Activated CD8-positive, alpha-beta memory T cell treated with anti-CD3 and anti-CD28 coated beads for 4 hours (primary cell): ENCODE measurements at regions not wholly inside any gene's neighbourhood (a gene's known extent, or its start where the extent isn't known, plus 50 kb on each side); places are given as distances from the start of the nearest gene placed in this dataset.

ENCODE experiments used
- DNase-seq, 2 donors: peaks; one replicate each; pipeline ENCODE4 v3.0.0-alpha.2; 2020; ENCODE audit warnings: low read depth in 2 of 2

DNA sequence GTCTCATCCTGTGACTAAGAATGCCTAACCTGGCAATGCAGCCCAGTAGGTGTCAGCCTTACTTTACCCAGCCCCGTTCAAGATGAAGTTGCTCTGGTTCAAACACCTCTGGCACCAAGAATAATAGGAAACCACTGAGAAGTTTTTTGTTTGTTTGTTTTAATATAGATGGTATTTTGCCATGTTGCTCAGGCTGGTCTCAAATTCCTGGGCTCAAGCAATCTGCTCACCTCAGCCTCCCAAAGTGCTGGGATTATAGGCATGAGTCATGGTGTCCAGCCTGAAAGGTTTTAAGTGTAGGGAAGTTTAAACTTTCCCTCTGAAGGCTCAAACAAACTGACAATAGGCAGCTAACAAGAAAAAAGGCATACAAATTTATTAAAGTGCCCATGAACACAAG, 51.2 kb upstream of the ABCC4 start:
- no peak for DNase-seq

DNA sequence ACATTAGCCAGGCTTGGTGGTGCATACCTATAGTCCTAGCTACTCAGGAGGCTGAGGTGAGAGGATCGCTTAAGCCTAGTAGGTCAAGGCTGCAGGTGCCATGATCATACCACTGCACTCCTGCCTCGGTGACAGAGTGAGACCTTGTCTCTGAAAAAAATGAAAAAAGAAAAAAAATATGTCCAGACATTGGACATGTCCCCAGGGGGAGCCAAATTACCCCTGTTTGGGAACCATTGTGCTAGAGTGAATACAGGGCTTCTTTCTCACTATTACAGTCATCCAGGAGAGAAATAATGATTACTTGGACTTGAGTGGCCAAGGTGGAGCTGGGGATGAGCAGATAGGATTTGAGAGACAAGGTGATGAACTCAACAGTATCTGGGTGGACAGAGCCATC, 52.9 kb upstream of the ABCC4 start:
- DNase-seq = no peak

DNA sequence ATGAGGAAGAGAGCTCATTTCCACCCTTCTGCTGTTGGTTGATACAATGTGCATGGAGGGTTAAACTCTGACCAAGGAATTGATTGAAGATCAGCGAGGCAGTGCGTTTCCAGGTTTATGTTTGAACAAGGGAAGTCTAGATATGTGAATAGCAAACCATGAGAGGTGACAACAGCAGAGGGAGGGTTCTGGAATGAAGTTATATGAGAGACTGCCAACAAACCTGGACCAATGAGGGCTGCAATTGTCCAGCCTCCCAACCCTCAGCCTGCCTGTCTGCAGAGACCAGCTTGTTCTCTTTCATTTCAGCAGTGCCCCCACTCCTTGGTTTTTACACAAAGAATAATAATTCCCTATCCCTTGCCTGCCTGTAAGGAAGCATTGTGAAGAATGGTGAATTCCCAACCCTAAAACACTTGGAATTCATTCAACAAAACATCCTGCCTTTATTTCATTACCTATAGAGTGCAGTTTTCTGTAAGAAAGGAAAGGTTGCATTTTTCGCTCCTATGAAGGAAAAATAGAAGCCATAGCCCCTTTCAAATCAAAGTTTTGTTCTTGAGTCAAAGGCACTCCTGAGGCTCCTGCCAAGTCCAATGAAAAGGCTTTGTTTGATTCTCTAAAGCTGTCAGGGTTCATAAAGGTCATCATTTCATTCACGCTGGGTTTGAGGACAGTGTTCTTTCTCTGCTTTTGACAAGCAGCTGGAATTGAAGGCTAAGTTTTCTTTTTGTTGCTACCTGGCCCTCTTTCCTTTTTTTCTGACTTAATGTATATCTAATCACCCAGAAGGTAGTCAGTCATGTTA, 53.6 kb upstream of the ABCC4 start:
- DNase-seq = no peak

DNA sequence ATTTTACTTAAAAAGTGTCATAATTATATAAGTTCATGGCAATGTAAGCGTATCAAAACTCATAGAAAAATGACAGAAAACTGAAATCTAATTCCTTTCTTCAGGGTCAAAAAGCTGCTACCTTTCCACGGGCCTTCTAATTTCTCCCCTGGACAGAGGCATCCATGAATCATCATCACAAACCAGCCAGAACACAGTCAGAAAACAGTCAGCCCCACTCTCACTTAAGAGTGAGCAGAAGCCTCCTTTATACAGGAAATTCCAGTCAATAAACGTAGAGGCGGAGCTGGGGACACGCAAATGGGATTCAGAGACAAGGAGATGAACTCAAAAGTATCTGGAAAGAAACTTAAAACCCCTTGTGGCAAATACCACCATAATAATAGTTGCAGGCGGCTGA, 54.2 kb upstream of the ABCC4 start:
- no peak for DNase-seq

DNA sequence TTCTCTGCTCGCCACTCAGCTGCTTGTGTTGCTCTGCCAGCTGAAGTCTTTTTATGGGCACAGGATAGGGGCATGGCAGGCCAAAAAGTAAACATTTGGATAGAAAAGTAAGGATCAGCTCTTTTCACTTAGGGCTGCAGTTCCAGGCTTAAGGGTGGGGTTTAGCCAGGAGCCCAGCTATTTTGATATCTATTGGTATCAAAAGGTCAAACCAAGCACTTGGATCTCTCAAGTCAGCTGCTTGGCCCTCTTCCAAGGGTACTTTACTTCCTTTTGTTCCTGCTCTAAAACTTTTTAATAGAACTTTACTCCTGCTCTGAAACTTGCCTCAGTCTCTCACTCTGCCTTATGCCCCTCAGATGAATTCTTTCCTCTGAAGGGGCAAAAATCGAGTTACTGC, 55.7 kb upstream of the ABCC4 start:
- DNase-seq = no peak

DNA sequence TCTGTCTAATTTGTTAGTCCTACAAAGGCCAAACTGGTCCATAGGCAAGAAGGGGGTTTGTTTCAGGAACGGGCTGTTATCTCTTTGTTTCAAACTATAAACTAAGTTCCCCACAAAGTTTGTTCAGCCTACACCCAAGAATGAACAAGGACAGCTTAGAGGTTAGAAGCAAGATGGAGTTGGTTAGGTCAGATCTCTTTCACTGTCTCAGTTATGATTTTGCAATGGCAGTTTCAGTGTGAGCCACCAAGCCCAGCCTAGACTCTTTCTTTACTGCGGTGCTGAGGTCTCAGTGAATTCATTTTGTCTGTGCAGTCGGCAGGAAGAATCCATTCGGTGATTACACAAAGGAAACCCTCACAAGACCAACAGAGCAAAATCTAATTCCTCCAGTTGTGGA, 56.6 kb upstream of the ABCC4 start:
- no peak for DNase-seq

DNA sequence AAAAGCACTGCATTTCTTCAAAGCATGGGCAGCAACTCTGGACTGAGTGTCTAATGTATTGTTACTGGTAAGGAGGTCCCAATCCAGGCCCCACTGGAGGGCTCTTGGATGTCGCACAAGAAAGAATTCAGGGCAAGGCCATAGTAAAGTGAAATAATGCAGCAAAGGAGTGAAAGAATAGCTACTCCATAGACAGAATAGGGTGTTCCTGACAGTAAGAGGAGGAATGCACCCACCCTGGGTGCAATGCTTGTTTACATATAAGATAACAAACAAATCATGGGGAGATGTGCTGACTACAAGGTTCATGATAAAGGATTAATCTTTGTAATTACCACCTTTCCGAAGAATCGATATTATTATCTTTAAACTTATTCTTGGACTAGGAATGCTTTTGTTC, 58.8 kb upstream of the ABCC4 start:
- DNase-seq = no peak

DNA sequence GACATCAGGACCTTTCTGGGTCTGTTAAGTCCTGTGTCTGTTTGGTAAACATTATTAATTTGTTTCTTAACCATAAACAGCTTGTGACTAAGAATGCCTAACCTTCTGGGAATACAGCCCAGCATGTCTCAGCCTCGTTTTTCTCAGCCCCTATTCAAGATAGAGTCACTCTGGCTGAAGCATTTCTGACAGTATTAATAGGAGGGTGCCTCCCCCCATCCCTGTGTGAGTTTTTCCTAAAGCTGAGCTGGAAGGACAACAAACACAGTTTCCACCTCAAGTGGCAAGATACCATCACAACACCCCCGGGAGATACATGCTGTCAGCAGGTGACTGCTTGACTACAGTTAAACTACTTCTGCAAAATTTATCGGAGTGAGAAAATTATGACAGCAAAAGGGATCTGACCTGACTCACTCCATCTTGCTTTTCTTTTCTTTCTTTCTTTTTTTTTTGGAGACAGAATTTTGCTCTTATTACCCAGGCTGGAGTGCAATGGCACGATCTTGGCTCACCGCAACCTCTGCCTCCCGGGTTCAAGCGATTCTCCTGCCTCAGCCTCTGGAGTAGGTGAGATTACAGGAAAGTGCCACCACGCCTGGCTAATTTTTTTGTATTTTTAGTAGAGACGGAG, 59.3 kb upstream of the ABCC4 start:
- no peak for DNase-seq

DNA sequence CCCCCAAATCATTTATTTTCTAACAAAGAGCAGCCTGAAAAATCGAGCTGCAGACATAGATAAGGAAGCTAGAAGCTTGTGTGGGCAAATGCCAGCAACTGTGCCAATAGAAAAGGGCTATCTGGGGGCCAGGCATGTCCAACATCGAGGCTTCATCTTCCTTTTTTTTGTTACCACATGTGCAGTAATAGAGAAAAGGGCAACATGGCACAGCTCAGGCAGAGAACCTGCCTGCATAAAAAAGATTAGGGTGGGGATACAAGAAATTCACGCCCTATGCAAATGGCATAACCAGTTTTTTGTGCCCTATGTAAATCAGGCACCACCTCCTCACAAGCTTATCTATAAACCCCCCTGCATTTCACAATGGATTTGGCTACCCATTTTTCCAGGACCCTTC, 60.4 kb upstream of the ABCC4 start:
- no peak for DNase-seq

DNA sequence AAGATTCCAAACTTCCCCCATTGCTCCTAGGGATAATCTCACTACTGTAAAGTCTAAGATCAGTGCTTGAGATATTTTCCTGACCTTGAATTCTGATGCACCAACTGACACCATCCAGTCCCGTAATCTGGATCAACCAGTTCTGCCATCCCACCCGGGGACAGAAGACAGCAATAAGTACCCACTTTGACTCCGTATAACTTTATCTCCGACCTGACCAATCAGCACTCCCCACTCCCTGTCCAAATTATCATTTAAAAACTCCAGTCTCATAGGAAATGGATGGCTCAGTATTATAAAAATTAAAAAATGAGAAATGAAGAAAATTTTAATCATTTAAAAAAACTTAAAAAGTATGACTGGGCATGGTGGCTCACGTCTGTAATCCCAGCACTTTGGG, 61.4 kb upstream of the ABCC4 start:
- no peak for DNase-seq

DNA sequence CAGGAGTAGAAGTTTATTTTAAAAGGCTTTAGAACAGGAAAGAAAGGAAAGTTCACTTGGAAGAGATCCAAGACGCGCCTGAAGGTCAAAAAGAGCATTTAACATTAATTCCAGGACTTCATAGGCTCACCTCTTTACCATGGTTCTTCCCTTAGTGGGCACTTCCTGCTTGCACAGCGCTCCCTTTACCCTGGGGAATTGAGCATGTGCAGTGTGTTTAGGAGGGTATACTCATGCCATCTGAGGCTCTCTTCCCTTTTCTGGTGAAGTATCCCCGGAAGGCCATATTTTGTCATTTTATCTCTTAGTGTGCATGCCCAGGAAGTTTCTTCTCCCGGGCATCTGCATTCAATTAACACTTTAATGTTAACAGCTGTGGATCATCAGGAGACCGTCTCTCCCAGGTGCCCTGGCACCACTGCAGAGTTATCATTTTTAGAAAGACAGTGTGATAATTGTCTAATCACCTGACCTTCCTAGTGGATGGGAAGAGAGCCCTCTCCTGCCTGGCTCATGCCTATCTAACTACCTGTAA, 66.1 kb upstream of the ABCC4 start:
- no peak for DNase-seq

DNA sequence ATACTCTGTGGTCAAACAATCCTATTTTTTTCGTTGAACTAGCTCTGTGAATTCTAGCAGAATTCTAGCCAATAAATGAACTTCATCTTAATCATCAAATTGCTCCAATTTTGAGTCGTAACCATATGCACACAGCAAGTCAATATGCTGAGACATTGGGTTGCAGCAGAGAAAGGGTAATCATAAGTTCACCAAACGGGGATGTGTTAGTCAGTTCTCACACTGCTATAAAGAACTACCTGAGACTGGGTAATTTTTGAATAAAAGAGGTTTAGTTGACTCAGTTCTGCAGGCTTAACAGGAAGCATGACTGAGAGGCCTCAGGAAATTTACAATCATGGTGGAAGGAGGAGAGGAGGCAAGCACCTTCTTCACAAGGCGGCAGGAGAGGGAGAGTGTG, 67.7 kb upstream of the ABCC4 start:
- no peak for DNase-seq

DNA sequence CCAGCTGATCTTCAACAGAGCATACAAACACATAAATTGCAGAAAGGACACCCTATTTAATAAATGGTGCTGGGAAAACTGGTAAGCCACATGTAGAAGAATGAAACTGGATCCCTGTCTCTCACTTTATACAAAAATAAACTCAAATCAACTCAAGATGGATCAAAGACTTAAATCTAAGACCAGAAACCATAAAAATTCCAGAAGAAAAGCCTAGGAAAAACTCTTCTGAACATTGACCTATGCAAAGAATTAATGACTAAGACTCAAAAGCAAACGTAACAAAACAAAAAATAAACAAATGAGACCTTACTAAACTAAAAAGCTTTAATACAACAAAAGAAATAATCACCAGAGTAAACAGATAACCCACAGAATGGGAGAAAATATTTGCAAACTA, 74.5 kb upstream of the ABCC4 start:
- no peak for DNase-seq

DNA sequence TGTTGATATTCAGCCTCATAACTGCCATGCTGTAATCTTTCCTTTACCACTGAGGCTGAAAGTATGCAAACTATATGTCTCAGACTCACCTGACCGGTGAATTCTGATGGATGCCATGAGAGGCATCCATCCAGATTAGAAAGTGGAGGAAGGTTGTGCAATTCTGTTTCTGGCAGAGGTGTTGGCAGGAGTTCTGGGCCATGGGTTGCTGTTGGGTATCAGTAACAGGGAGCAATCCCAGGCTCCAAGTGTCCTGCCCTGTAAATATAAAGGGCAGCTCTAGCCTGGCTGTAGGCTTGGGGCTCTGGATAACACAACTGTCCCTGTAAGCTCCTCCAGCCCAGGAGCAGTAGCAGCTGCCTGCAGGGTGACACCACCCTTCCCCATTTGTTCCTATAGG, 77.4 kb upstream of the ABCC4 start:
- no peak for DNase-seq

DNA sequence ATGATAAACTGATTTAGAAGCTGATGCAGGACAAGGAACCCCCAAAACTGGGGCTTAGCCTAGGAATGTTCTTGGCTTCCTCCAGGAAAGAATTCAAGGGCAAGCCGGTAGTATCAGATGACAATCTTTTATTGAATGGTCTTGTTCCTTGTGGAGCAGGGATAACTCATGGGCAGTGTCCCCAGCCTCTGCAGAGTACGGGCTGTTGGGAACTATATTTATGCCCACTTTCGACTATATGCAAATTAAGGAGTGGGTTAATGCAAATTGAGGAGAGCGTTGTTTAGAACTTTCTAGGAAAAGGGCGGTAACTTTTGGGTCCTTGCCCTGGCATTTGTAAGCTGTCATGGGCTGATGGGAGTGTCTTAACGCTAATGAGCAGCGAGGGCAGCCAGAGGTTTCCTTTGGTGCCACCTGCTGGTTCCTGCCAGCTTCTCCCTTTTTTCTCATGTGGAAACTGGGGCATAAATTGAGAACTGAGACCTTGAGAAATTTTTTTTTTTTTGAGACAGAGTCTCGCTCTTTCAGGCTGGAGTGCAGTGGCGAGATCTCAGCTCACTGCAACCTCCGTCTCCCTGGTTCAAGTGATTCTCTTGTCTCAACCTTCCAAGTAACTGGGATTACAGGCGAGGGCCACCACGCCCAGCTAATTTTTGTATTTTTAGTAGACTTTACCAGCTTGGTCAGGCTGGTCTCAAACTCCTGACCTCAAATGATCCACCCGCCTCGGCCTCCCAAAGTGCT, 79.4 kb upstream of the ABCC4 start:
- peak; percentile 38 for DNase-seq

DNA sequence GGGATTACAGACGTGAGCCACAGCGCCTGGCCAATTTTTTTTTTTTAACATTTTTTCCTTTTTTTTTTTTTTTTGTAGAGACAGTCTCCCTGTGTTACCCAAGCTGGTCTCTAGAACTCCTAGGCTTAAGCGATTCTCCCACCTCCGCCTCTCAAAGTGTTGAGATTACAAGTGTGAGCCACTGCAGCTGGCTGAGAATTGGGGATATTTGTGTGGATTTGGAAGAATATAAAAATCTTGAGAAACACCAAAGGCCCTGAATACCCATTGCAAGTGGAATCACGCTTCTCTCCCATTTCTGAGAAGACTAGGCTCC, 79.9 kb upstream of the ABCC4 start:
- DNase-seq = no peak

DNA sequence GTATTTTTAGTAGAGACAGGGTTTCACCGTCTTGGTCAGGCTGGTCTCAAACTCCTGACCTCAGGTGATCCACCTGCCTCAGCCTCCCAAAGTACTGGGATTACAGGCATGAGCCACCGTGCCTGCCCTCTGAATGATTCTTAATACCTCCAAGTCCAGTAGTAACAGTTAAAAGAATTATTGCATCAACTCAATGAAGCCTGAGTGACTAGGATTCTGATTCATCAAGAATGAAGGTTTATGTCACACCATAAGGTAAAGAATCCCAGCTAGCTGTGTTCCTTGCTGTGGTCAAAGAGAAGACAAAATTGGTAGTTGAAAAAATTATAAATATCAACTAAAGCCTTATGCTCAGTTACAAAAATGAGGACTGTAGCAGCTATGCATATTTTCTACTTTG, 81.2 kb upstream of the ABCC4 start:
- no peak for DNase-seq

DNA sequence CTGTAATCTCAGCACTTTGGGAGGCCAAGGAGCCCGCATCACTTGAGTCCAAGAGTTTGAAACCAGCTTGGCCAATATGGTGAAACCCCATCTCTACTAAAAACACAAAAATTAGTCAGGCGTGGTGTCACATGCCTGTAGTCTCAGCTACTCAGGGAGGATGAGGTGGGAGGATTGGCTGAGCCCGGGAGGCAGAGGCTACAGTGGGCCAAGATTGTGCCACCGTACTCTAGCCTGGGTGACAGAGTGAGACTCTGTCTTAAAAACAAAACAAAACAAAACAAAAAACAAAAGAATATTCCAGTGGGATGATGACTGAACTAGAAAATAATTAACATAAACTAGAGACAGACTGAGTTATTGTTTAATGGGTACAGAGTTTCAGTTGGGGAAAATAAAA, 81.7 kb upstream of the ABCC4 start:
- DNase-seq = no peak

DNA sequence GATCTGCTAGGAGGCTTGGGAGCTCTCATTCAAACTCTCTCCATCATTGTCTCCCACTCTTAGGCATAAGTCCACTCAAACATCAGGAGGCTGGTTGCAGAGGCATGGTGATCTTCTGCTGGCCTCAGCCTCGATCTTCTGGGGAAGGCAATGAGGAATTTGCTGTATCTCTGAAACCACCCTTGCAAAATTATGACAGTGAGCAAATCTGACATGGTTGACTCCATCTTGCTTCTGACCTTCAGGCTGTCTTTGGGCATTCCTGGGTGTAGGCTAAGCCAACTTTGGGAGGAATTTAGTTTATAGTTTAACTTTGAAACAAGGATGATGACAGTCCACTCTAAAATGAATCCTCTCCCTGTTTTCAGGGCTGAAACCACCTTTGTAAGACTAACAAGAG, 84.1 kb upstream of the ABCC4 start:
- no peak for DNase-seq

DNA sequence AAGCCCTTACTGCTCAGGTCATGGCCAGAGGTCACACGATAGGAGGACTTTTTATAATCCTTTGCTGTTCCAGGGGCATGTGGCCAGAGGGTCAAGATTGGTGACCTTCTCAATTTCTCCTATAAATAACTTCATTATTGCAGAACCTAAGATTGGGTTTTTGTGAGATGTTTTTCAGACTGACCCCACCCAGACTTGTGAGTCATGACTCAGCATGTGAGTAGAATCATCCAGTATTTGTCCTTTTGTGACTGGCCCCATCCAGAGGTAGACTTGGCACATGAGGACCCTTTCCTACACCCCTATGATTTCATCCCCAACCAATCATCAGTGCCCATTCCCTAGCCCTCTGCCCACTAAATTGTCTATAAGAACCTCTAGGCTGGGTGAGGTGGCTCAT, 84.5 kb upstream of the ABCC4 start:
- DNase-seq = no peak

DNA sequence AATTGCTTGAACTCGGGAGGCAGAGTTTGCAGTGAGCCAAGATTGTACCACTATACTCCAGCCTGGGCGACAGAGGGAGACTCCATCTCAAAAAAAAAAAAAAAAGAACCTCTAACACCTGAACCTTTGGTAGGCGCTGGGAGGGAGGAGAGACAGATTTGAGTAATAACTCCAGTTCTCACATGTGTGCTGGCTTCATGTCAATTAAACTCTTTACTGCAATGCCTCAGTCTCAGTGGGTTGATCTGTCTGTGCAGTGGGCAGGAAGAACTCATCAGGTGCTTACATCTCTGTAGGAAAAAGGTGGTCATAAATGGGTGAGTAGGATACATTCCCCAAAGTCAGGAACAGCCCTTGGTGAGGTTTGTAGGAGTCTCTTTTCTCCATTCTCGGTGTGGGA, 85.1 kb upstream of the ABCC4 start:
- DNase-seq = no peak

DNA sequence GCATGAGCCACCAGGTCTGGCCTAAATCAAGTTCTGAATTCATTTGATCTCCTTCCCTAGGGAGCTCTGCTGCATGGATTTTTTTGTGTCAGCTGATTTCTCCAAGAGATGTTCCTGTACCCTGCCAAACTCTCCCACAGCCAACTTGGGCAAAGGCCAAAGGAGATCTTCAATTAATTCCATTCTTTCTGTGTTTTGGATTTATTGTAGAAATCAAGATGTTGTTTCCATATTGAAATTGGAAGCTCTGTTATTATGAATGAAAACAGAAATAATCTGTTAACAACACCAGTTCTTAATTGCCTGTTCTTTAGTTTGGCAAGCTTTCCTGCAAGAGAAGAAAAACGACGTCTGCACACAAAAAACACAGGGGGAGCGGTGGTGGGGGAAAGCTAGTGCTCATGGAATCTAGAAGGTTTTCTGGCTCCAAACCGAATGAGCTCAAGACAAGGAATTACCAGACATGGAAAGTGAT, 86.5 kb upstream of the ABCC4 start:
- DNase-seq = no peak
